ENCODE measurements at regions not wholly inside any gene's neighbourhood (a gene's known extent, or its start where the extent isn't known, plus 50 kb on each side); places are given as distances from the start of the nearest gene placed in this dataset.
"Not testable (repeated sequence)": the region's sequence is repeated elsewhere in the genome, so short reads cannot be mapped to it uniquely, and the experiment has no call there.

- no peak for DNase-seq (ENCODE audit: low spot score)
These were observed 163.6 kb upstream of the PRICKLE2 start for GRCh38 chr3:64388886-64389285.

GRCh38 chr3:64387688-64388087, 162.4 kb upstream of the PRICKLE2 start:
- DNase-seq (ENCODE audit: low spot score) = no peak

GRCh38 chr3:64385277-64385676, 160.0 kb upstream of the PRICKLE2 start:
- DNase-seq (ENCODE audit: low spot score) = no peak

- DNase-seq (ENCODE audit: low spot score) = no peak
These were observed 159.3 kb upstream of the PRICKLE2 start for GRCh38 chr3:64384561-64384960.

- DNase-seq (ENCODE audit: low spot score) = no peak
These were observed 156.9 kb upstream of the PRICKLE2 start for GRCh38 chr3:64382153-64382552.

- no peak for DNase-seq (ENCODE audit: low spot score)
These were observed 156.1 kb upstream of the PRICKLE2 start for GRCh38 chr3:64381367-64381766.

- no peak for DNase-seq (ENCODE audit: low spot score)
These were observed 155.3 kb upstream of the PRICKLE2 start for GRCh38 chr3:64380546-64380945.

GRCh38 chr3:64379221-64379620, 154.0 kb upstream of the PRICKLE2 start:
- DNase-seq (ENCODE audit: low spot score) = no peak

GRCh38 chr3:64377942-64378341, 152.7 kb upstream of the PRICKLE2 start:
- no peak for DNase-seq (ENCODE audit: low spot score)

- no peak for DNase-seq (ENCODE audit: low spot score)
These were observed 150.5 kb upstream of the PRICKLE2 start for GRCh38 chr3:64375737-64376136.

- no peak for DNase-seq (ENCODE audit: low spot score)
These were observed 144.1 kb upstream of the PRICKLE2 start for GRCh38 chr3:64369390-64369789.

- DNase-seq (ENCODE audit: low spot score) = peak; percentile 12
These were observed 143.2 kb upstream of the PRICKLE2 start for GRCh38 chr3:64368257-64369020.

- DNase-seq (ENCODE audit: low spot score) = no peak
These were observed 140.6 kb upstream of the PRICKLE2 start for GRCh38 chr3:64365877-64366276.

- DNase-seq (ENCODE audit: low spot score) = no peak
These were observed 138.6 kb upstream of the PRICKLE2 start for GRCh38 chr3:64363842-64364241.

- no peak for DNase-seq (ENCODE audit: low spot score)
These were observed 136.9 kb upstream of the PRICKLE2 start for GRCh38 chr3:64361962-64362735.

- DNase-seq (ENCODE audit: low spot score) = not testable (repeated sequence)
These were observed 135.8 kb upstream of the PRICKLE2 start for GRCh38 chr3:64361036-64361435.

GRCh38 chr3:64360280-64360679, 135.0 kb upstream of the PRICKLE2 start:
- no peak for DNase-seq (ENCODE audit: low spot score)

- no peak for DNase-seq (ENCODE audit: low spot score)
These were observed 134.5 kb upstream of the PRICKLE2 start for GRCh38 chr3:64359735-64360134.

- DNase-seq (ENCODE audit: low spot score) = no peak
These were observed 133.6 kb upstream of the PRICKLE2 start for GRCh38 chr3:64358853-64359252.

- DNase-seq (ENCODE audit: low spot score) = no peak
These were observed 132.9 kb upstream of the PRICKLE2 start for GRCh38 chr3:64358176-64358575.

GRCh38 chr3:64357481-64357880, 132.2 kb upstream of the PRICKLE2 start:
- DNase-seq (ENCODE audit: low spot score) = no peak

GRCh38 chr3:64355401-64355807, 130.1 kb upstream of the PRICKLE2 start:
- peak; percentile 35 for DNase-seq (ENCODE audit: low spot score)

GRCh38 chr3:64354956-64355355, 129.7 kb upstream of the PRICKLE2 start:
- DNase-seq (ENCODE audit: low spot score) = no peak

All from AG08396 (cell line).